ENCODE measurements at regions not wholly inside any gene's neighbourhood (a gene's known extent, or its start where the extent isn't known, plus 50 kb on each side); places are given as distances from the start of the nearest gene placed in this dataset.
"Not testable (repeated sequence)": the region's sequence is repeated elsewhere in the genome, so short reads cannot be mapped to it uniquely, and the experiment has no call there.

- WGBS (ENCODE audit: insufficient coverage): 93% methylated on average over 61 of the region's 67 CpGs
- Mint-ChIP-seq H3K27me3 (peaks cover 0 to 3% of the 10 kb centered on the region in 2 donors), H3K36me3 (no peaks in the 10 kb centered on the region), H3K4me3 (no peak overlapping the region), H3K9me3 (peaks cover 0 to 6% (median 4%) of the 10 kb centered on the region in 3 donors), H3K4me1 (no peaks in the 10 kb centered on the region), H3K27ac (no peak overlapping the region)
- ChIA-PET CTCF (no interaction called here), POLR2A (no interaction called here)
- no peak overlapping the region for H3K4me3 ChIP-seq (ENCODE audit: control insufficient read depth in 1 of 2, extremely low read depth in 1 of 2, low read length in 1 of 2)
- H3K27me3 ChIP-seq (replicated peaks in 1 of 2; ENCODE audit: control insufficient read depth in 2 of 2, extremely low read depth in 1 of 2, insufficient read depth in 2 of 2, low read length in 1 of 2): peaks cover 0 to 6% of the 10 kb centered on the region in 2 experiments
- no peaks in the 10 kb centered on the region for H3K36me3 ChIP-seq (ENCODE audit: control insufficient read depth in 2 of 2, extremely low read depth in 1 of 2, insufficient read depth in 1 of 2, low read length in 1 of 2)
- no peaks in the 10 kb centered on the region for H3K4me1 ChIP-seq (ENCODE audit: control insufficient read depth in 1 of 2, extremely low read depth in 1 of 2, insufficient read depth in 2 of 2, low read length in 2 of 2)
- H3K27ac ChIP-seq (ENCODE audit: low read length): no peak overlapping the region
- H3K9me3 ChIP-seq: no peaks in the 10 kb centered on the region
- ATAC-seq (replicated peaks in 1 of 4): no peak
- no peak for DNase-seq
Observed at GRCh38 chr18:78796693-78797455, 182.7 kb upstream of the SALL3 start.

GRCh38 chr18:78797499-78797898, 182.1 kb upstream of the SALL3 start:
- Histone ChIP-seq H3K36me3 (ENCODE audit: control insufficient read depth in 2 of 2, extremely low read depth in 1 of 2, insufficient read depth in 1 of 2, low read length in 1 of 2) (no peaks in the 10 kb centered on the region), H3K4me1 (ENCODE audit: control insufficient read depth in 1 of 2, extremely low read depth in 1 of 2, insufficient read depth in 2 of 2, low read length in 2 of 2) (no peaks in the 10 kb centered on the region), H3K9me3 (no peaks in the 10 kb centered on the region), H3K4me3 (ENCODE audit: control insufficient read depth in 1 of 2, extremely low read depth in 1 of 2, low read length in 1 of 2) (no peak overlapping the region), H3K27ac (ENCODE audit: low read length) (no peak overlapping the region), H3K27me3 (replicated peaks in 1 of 2; ENCODE audit: control insufficient read depth in 2 of 2, extremely low read depth in 1 of 2, insufficient read depth in 2 of 2, low read length in 1 of 2) (peaks cover 0 to 3% of the 10 kb centered on the region in 2 experiments)
- WGBS (ENCODE audit: insufficient coverage): 94% methylated on average over 10 of the region's 11 CpGs
- no peaks in the 10 kb centered on the region for H3K4me1 Mint-ChIP-seq
- ATAC-seq (replicated peaks in 1 of 4) (no peak), DNase-seq (no peak)
- no peak overlapping the region for H3K27ac Mint-ChIP-seq
- ChIA-PET POLR2A (no interaction called here), CTCF (no interaction called here)
- H3K4me3 Mint-ChIP-seq: no peak overlapping the region
- H3K36me3 Mint-ChIP-seq: no peaks in the 10 kb centered on the region
- H3K9me3 Mint-ChIP-seq: peaks cover 0 to 6% (median 4%) of the 10 kb centered on the region in 3 donors
- H3K27me3 Mint-ChIP-seq: peaks cover 0 to 3% of the 10 kb centered on the region in 2 donors

- H3K36me3 Mint-ChIP-seq: no peaks in the 10 kb centered on the region
- no peak overlapping the region for H3K4me3 Mint-ChIP-seq
- no peaks in the 10 kb centered on the region for H3K4me1 Mint-ChIP-seq
- H3K9me3 ChIP-seq: no peaks in the 10 kb centered on the region
- H3K27ac ChIP-seq (ENCODE audit: low read length): no peak overlapping the region
- ChIA-PET CTCF (no interaction called here), POLR2A (no interaction called here)
- H3K27ac Mint-ChIP-seq: no peak overlapping the region
- H3K36me3 ChIP-seq (ENCODE audit: control insufficient read depth in 2 of 2, extremely low read depth in 1 of 2, insufficient read depth in 1 of 2, low read length in 1 of 2): no peaks in the 10 kb centered on the region
- H3K4me1 ChIP-seq (ENCODE audit: control insufficient read depth in 1 of 2, extremely low read depth in 1 of 2, insufficient read depth in 2 of 2, low read length in 2 of 2): no peaks in the 10 kb centered on the region
- H3K27me3 Mint-ChIP-seq: peaks cover 0 to 3% of the 10 kb centered on the region in 2 donors
- no peak for ATAC-seq (replicated peaks in 1 of 4)
- WGBS (ENCODE audit: insufficient coverage): 88% methylated on average over 21 of the region's 29 CpGs
- H3K9me3 Mint-ChIP-seq: peaks cover 0 to 6% (median 4%) of the 10 kb centered on the region in 3 donors
- no peak for DNase-seq
- H3K4me3 ChIP-seq (ENCODE audit: control insufficient read depth in 1 of 2, extremely low read depth in 1 of 2, low read length in 1 of 2): no peak overlapping the region
- peaks cover 0 to 6% of the 10 kb centered on the region in 2 experiments for H3K27me3 ChIP-seq (replicated peaks in 1 of 2; ENCODE audit: control insufficient read depth in 2 of 2, extremely low read depth in 1 of 2, insufficient read depth in 2 of 2, low read length in 1 of 2)
Observed at GRCh38 chr18:78798402-78799175, 181.0 kb upstream of the SALL3 start.

GRCh38 chr18:78799382-78800089, 180.1 kb upstream of the SALL3 start:
- DNase-seq: no peak
- 89% methylated on average over 28 of the region's 29 CpGs for WGBS (ENCODE audit: insufficient coverage)
- H3K9me3 ChIP-seq: no peaks in the 10 kb centered on the region
- H3K27me3 Mint-ChIP-seq: peaks cover 0 to 3% of the 10 kb centered on the region in 2 donors
- H3K27ac ChIP-seq (ENCODE audit: low read length): no peak overlapping the region
- ChIA-PET POLR2A (no interaction called here), CTCF (no interaction called here)
- no peak for ATAC-seq (replicated peaks in 1 of 4)
- no peaks in the 10 kb centered on the region for H3K36me3 Mint-ChIP-seq
- no peaks in the 10 kb centered on the region for H3K4me1 Mint-ChIP-seq
- no peak overlapping the region for H3K4me3 ChIP-seq (ENCODE audit: control insufficient read depth in 1 of 2, extremely low read depth in 1 of 2, low read length in 1 of 2)
- H3K36me3 ChIP-seq (ENCODE audit: control insufficient read depth in 2 of 2, extremely low read depth in 1 of 2, insufficient read depth in 1 of 2, low read length in 1 of 2): no peaks in the 10 kb centered on the region
- H3K4me3 Mint-ChIP-seq: no peak overlapping the region
- H3K27ac Mint-ChIP-seq: no peak overlapping the region
- peaks cover 0 to 13% of the 10 kb centered on the region in 2 experiments for H3K27me3 ChIP-seq (replicated peaks in 1 of 2; ENCODE audit: control insufficient read depth in 2 of 2, extremely low read depth in 1 of 2, insufficient read depth in 2 of 2, low read length in 1 of 2)
- no peaks in the 10 kb centered on the region for H3K4me1 ChIP-seq (ENCODE audit: control insufficient read depth in 1 of 2, extremely low read depth in 1 of 2, insufficient read depth in 2 of 2, low read length in 2 of 2)
- peaks cover 0 to 6% (median 4%) of the 10 kb centered on the region in 3 donors for H3K9me3 Mint-ChIP-seq

DNA sequence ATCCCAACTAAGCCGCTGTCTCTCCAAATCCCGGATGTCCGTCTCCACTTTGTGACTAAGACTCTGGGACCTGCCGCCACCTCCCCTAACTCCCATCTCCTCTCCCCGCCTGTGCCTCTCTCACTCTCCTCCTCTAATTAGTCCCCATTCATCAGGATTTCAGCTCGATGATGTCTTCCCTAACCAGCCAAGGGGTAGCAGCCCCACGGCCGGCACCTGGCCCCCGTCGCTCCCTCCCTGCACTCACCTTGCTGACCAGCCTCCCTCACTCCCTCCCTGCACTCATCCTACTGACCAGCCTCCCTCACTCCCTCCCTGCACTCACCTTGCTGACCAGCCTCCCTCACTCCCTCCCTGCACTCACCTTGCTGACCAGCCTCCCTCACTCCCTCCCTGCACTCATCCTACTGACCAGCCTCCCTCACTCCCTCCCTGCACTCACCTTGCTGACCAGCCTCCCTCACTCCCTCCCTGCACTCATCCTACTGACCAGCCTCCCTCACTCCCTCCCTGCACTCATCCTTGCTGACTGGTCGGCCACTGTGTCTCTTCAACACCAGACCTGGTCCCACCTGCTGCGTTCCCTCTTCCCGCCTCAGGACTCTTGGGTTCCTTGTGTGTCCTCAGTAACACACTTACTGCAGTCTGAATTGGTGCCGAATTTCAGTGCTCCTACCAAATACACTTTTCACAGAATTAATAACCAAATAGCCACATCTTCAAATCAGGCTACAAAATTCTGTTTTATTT, 179.3 kb upstream of the SALL3 start:
- WGBS (ENCODE audit: insufficient coverage): 81% methylated on average over 10 of the region's 14 CpGs
- not testable (repeated sequence) for H3K4me1 ChIP-seq (ENCODE audit: control insufficient read depth in 1 of 2, extremely low read depth in 1 of 2, insufficient read depth in 2 of 2, low read length in 2 of 2)

DNA sequence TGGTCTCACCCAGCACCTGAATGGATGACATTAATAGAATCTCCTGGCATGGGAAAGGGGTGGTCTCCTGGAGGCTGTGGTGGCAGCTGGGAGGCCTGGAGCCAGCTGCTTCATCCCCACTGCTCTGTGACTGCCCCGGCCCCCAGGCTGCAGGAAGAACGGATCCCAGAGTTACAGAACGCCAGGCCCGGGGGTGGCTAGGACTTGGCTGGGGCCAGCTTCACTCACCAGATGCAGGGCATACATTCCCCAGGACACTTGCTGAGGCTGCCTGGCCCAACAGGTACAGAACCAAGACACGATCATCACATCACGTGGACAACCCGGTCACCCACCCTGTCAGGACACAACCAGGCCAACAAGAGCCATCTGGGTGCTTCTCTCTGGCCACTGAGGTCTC, 178.6 kb upstream of the SALL3 start:
- Histone ChIP-seq H3K4me1 (ENCODE audit: control insufficient read depth in 1 of 2, extremely low read depth in 1 of 2, insufficient read depth in 2 of 2, low read length in 2 of 2) (no peaks in the 10 kb centered on the region), H3K4me3 (ENCODE audit: control insufficient read depth in 1 of 2, extremely low read depth in 1 of 2, low read length in 1 of 2) (no peak overlapping the region), H3K27ac (ENCODE audit: low read length) (no peak overlapping the region), H3K27me3 (replicated peaks in 1 of 2; ENCODE audit: control insufficient read depth in 2 of 2, extremely low read depth in 1 of 2, insufficient read depth in 2 of 2, low read length in 1 of 2) (peaks cover 0 to 15% of the 10 kb centered on the region in 2 experiments), H3K36me3 (ENCODE audit: control insufficient read depth in 2 of 2, extremely low read depth in 1 of 2, insufficient read depth in 1 of 2, low read length in 1 of 2) (no peaks in the 10 kb centered on the region), H3K9me3 (no peaks in the 10 kb centered on the region)
- H3K9me3 Mint-ChIP-seq: peaks cover 0 to 6% (median 4%) of the 10 kb centered on the region in 3 donors
- no peak overlapping the region for H3K4me3 Mint-ChIP-seq
- H3K27ac Mint-ChIP-seq: no peak overlapping the region
- no peak for ATAC-seq (replicated peaks in 1 of 4)
- POLR2A ChIA-PET: no interaction called here
- no peaks in the 10 kb centered on the region for H3K36me3 Mint-ChIP-seq
- H3K4me1 Mint-ChIP-seq: no peaks in the 10 kb centered on the region
- peaks cover 3% of the 10 kb centered on the region in 2 donors for H3K27me3 Mint-ChIP-seq
- DNase-seq: no peak
- CTCF ChIA-PET: no interaction called here
- 80% methylated on average over 7 of the region's 7 CpGs for WGBS (ENCODE audit: insufficient coverage)

More for the DNA sequence above, 179.3 kb upstream of the SALL3 start:
- H3K27me3 ChIP-seq (replicated peaks in 1 of 2; ENCODE audit: control insufficient read depth in 2 of 2, extremely low read depth in 1 of 2, insufficient read depth in 2 of 2, low read length in 1 of 2): peaks cover 0 to 15% of the 10 kb centered on the region in 2 experiments
- POLR2A ChIA-PET; H3K9me3 Mint-ChIP-seq; H3K36me3 ChIP-seq (ENCODE audit: control insufficient read depth in 2 of 2, extremely low read depth in 1 of 2, insufficient read depth in 1 of 2, low read length in 1 of 2); H3K9me3 ChIP-seq; H3K4me3 ChIP-seq (ENCODE audit: control insufficient read depth in 1 of 2, extremely low read depth in 1 of 2, low read length in 1 of 2); H3K27ac Mint-ChIP-seq; CTCF ChIA-PET; ATAC-seq (replicated peaks in 1 of 4); H3K27ac ChIP-seq (ENCODE audit: low read length); H3K36me3 Mint-ChIP-seq; H3K4me1 Mint-ChIP-seq; H3K27me3 Mint-ChIP-seq; H3K4me3 Mint-ChIP-seq; DNase-seq: not testable (repeated sequence)
